ENCODE measurements at regions not wholly inside any gene's neighbourhood (a gene's known extent, or its start where the extent isn't known, plus 50 kb on each side); places are given as distances from the start of the nearest gene placed in this dataset.

- ChIA-PET POLR2A (no interaction called here), CTCF (no interaction called here)
- DNase-seq = no peak
- Histone ChIP-seq H3K9me3 (ENCODE audit: low read length) (no peaks in the 10 kb centered on the region), H3K4me3 (ENCODE audit: low read length) (no peak overlapping the region), H3K4me1 (ENCODE audit: insufficient read depth, low read length) (no peaks in the 10 kb centered on the region), H3K27me3 (ENCODE audit: insufficient read depth, low read length, poor library complexity, severe bottlenecking) (no peaks in the 10 kb centered on the region), H3K27ac (ENCODE audit: low read depth, low read length) (no peak overlapping the region), H3K36me3 (ENCODE audit: insufficient read depth, low read length) (no peaks in the 10 kb centered on the region)
- H3K27me3 Mint-ChIP-seq = peaks cover 0 to 8% of the 10 kb centered on the region in 2 donors
- peaks cover 0 to 5% (median 0%) of the 10 kb centered on the region in 3 donors for H3K36me3 Mint-ChIP-seq
- peaks cover 0 to 7% (median 4%) of the 10 kb centered on the region in 3 donors for H3K4me1 Mint-ChIP-seq
- no peak overlapping the region for H3K27ac Mint-ChIP-seq
- peaks cover 4 to 9% (median 8%) of the 10 kb centered on the region in 5 donors for H3K9me3 Mint-ChIP-seq
- no peak overlapping the region for H3K4me3 Mint-ChIP-seq
These were observed 102.7 kb upstream of the CD55 start for GRCh38 chr1:207218512-207219362.

DNA sequence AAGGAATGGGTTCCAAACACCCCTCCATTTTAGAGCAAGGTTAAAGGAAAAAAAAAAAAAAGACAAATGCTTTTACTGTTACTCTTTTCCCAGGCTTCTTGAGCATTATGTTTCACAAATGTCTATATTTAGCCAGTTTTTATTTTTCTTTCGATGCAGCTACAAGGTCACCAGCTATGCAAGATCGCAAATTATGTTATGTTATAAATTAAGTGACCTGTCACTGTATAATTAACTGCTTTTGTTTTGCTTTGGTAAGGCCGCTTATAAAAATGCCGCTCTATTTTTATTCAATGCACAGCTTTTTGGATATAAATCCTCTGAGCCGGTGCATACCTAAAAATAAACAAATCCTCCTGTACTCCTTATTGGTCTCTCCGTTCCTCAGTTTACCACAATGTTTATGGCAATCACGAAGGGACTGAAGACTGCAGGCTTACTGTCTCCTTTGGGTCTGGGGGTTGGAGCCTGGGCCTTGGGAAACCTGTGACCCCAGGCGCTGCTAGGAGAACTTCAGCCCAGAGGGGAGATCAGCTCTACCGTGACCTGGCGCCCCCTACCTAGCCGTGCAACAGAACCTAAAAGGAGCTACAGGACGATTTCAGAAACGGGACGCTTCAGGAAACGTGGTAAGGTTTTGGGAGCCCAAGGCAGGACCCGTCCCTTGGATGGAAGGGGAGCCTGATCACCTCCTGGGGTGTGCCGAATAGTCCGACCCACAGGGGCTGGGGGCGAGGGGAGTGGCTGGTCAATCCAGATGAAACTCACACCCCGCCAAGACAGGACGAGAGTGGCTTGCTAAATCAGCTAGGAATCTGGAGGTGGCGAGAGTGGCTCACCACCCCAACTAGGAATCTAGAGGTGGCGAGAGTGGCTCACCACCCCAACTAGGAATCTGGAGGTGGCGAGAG, 101.2 kb upstream of the CD55 start:
- Mint-ChIP-seq H3K4me1 (peaks cover 0 to 7% (median 4%) of the 10 kb centered on the region in 3 donors), H3K9me3 (peaks cover 0 to under 1% (median 0%) of the 10 kb centered on the region in 5 donors), H3K27ac (no peak overlapping the region), H3K36me3 (no peaks in the 10 kb centered on the region), H3K27me3 (peaks cover 0 to 8% of the 10 kb centered on the region in 2 donors), H3K4me3 (no peak overlapping the region)
- no peak overlapping the region for H3K4me3 ChIP-seq (ENCODE audit: low read length)
- no peaks in the 10 kb centered on the region for H3K27me3 ChIP-seq (ENCODE audit: insufficient read depth, low read length, poor library complexity, severe bottlenecking)
- no peak overlapping the region for H3K27ac ChIP-seq (ENCODE audit: low read depth, low read length)
- H3K36me3 ChIP-seq (ENCODE audit: insufficient read depth, low read length) = no peaks in the 10 kb centered on the region
- DNase-seq = no peak
- no peaks in the 10 kb centered on the region for H3K9me3 ChIP-seq (ENCODE audit: low read length)
- CTCF ChIA-PET = interaction anchor here (0.5 kb wide), 1 partner anchor 183 kb away, joined by 3 read pairs; no protein-coding TSS in a partner anchor
- H3K4me1 ChIP-seq (ENCODE audit: insufficient read depth, low read length) = no peaks in the 10 kb centered on the region
- POLR2A ChIA-PET = no interaction called here

- POLR2A ChIA-PET = interaction anchor here (0.9 kb wide), 1 partner anchor 99 kb away, joined by 3 read pairs; the partner anchor contains the start of gene CD55
These were observed 99.5 kb upstream of the CD55 start for GRCh38 chr1:207221934-207222351.

DNA sequence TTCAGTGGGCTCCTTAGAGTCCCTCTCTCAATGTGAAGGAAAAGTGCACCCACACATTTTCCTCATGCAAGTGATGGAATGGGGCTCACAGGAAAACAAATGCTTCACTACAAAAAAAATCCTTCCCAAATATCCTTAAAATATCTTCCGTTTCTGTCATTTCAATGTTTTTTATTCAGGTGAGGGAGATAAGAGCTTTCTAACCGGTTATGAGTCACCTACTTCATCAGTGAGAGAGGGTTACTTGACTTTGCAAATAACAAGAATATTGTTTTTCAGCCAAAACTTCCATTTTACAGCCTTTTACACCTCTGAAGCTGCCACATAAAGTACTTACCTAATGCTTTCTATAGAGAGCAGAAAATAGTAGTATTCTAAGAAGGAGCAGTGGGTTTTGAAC, 98.3 kb upstream of the CD55 start:
- CTCF ChIA-PET = no interaction called here
- Histone ChIP-seq H3K4me1 (ENCODE audit: insufficient read depth, low read length) (no peaks in the 10 kb centered on the region), H3K9me3 (ENCODE audit: low read length) (no peaks in the 10 kb centered on the region), H3K36me3 (ENCODE audit: insufficient read depth, low read length) (no peaks in the 10 kb centered on the region), H3K4me3 (ENCODE audit: low read length) (no peak overlapping the region), H3K27ac (ENCODE audit: low read depth, low read length) (no peak overlapping the region), H3K27me3 (ENCODE audit: insufficient read depth, low read length, poor library complexity, severe bottlenecking) (no peaks in the 10 kb centered on the region)
- no peak for DNase-seq
- Mint-ChIP-seq H3K9me3 (no peaks in the 10 kb centered on the region), H3K36me3 (no peaks in the 10 kb centered on the region), H3K27ac (no peak overlapping the region), H3K27me3 (peaks cover 0 to 8% of the 10 kb centered on the region in 2 donors), H3K4me3 (no peak overlapping the region), H3K4me1 (peaks cover 0 to 7% (median 4%) of the 10 kb centered on the region in 3 donors)
- POLR2A ChIA-PET = no interaction called here

More at GRCh38 chr1:207221934-207222351, 99.5 kb upstream of the CD55 start:
- no peak overlapping the region for H3K27ac Mint-ChIP-seq
- Histone ChIP-seq H3K9me3 (ENCODE audit: low read length) (no peaks in the 10 kb centered on the region), H3K27ac (ENCODE audit: low read depth, low read length) (no peak overlapping the region), H3K27me3 (ENCODE audit: insufficient read depth, low read length, poor library complexity, severe bottlenecking) (no peaks in the 10 kb centered on the region), H3K4me3 (ENCODE audit: low read length) (no peak overlapping the region), H3K4me1 (ENCODE audit: insufficient read depth, low read length) (no peaks in the 10 kb centered on the region), H3K36me3 (ENCODE audit: insufficient read depth, low read length) (no peaks in the 10 kb centered on the region)
- H3K4me1 Mint-ChIP-seq = peaks cover 0 to 7% (median 4%) of the 10 kb centered on the region in 3 donors
- H3K36me3 Mint-ChIP-seq = no peaks in the 10 kb centered on the region
- H3K4me3 Mint-ChIP-seq = no peak overlapping the region
- H3K9me3 Mint-ChIP-seq = no peaks in the 10 kb centered on the region
- DNase-seq = no peak
- CTCF ChIA-PET = no interaction called here
- H3K27me3 Mint-ChIP-seq = peaks cover 0 to 8% of the 10 kb centered on the region in 2 donors

DNA sequence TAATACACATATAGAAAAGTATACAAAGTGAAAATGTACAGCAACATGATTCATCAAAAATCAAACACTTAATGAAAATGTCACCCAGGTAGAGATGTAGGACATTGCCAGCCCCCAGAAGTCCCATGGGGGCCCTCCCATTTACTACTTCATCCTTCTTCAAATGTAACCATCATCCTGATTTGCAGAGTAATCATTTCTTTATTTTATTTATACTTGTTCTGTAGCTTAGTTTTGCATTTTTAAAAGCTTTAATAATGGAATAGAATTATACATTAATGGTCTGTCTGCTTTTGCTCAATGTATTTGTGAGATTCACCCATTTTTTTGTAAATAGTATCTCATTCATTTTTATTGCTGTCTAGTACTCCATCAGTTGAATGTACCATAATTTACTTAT, 96.8 kb upstream of the CD55 start:
- ChIA-PET CTCF (no interaction called here), POLR2A (no interaction called here)
- Mint-ChIP-seq H3K27ac (no peak overlapping the region), H3K9me3 (no peaks in the 10 kb centered on the region), H3K4me3 (no peak overlapping the region), H3K4me1 (no peaks in the 10 kb centered on the region), H3K36me3 (peaks cover 0 to 1% (median 0%) of the 10 kb centered on the region in 3 donors), H3K27me3 (peaks cover 0 to 4% of the 10 kb centered on the region in 2 donors)
- H3K27ac ChIP-seq (ENCODE audit: low read depth, low read length) = no peak overlapping the region
- H3K27me3 ChIP-seq (ENCODE audit: insufficient read depth, low read length, poor library complexity, severe bottlenecking) = no peaks in the 10 kb centered on the region
- H3K4me1 ChIP-seq (ENCODE audit: insufficient read depth, low read length) = no peaks in the 10 kb centered on the region
- DNase-seq = no peak
- no peaks in the 10 kb centered on the region for H3K36me3 ChIP-seq (ENCODE audit: insufficient read depth, low read length)
- H3K4me3 ChIP-seq (ENCODE audit: low read length) = no peak overlapping the region
- no peaks in the 10 kb centered on the region for H3K9me3 ChIP-seq (ENCODE audit: low read length)

DNA sequence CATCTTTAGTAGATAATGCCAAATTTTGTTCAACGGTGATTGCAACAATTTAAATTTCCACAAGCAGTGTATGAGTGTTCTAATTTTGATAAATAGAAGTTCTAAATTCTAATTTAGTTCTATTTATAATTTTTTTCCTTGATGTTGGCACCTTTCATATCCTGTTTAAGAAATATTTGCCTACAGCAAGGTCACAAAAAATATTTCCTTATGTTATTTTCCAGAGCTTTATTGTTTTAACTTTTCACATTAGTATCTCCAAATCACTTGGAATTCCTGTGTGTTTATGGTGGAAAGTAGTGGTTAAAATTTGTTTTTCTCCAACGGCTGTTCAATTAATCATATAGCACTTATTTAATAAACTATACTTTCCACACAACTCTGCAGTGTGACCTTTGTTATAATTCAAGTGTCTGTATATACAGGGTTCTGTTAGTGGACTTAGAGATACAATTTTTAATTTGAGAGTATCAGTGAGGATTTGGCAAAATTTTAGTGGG, 94.3 kb upstream of the CD55 start:
- Mint-ChIP-seq H3K4me3 (no peak overlapping the region), H3K36me3 (peaks cover 0 to 1% (median 0%) of the 10 kb centered on the region in 3 donors), H3K27me3 (peaks cover 0 to 5% of the 10 kb centered on the region in 2 donors), H3K9me3 (no peaks in the 10 kb centered on the region), H3K27ac (no peak overlapping the region), H3K4me1 (no peaks in the 10 kb centered on the region)
- Histone ChIP-seq H3K9me3 (ENCODE audit: low read length) (no peaks in the 10 kb centered on the region), H3K4me1 (ENCODE audit: insufficient read depth, low read length) (no peaks in the 10 kb centered on the region), H3K36me3 (ENCODE audit: insufficient read depth, low read length) (no peaks in the 10 kb centered on the region), H3K4me3 (ENCODE audit: low read length) (no peak overlapping the region), H3K27me3 (ENCODE audit: insufficient read depth, low read length, poor library complexity, severe bottlenecking) (no peaks in the 10 kb centered on the region), H3K27ac (ENCODE audit: low read depth, low read length) (no peak overlapping the region)
- CTCF ChIA-PET = no interaction called here
- POLR2A ChIA-PET = no interaction called here
- DNase-seq = no peak

- CTCF ChIA-PET = no interaction called here
These were observed 92.5 kb upstream of the CD55 start for GRCh38 chr1:207228987-207229386.

GRCh38 chr1:207230441-207230840, 91.0 kb upstream of the CD55 start:
- ChIA-PET CTCF (no interaction called here), POLR2A (no interaction called here)
- Mint-ChIP-seq H3K9me3 (no peaks in the 10 kb centered on the region), H3K36me3 (peaks cover 0 to 8% (median 3%) of the 10 kb centered on the region in 3 donors), H3K4me1 (no peaks in the 10 kb centered on the region), H3K4me3 (no peak overlapping the region), H3K27me3 (peaks cover 0 to 16% of the 10 kb centered on the region in 2 donors), H3K27ac (no peak overlapping the region)
- Histone ChIP-seq H3K27ac (ENCODE audit: low read depth, low read length) (no peak overlapping the region), H3K27me3 (ENCODE audit: insufficient read depth, low read length, poor library complexity, severe bottlenecking) (no peaks in the 10 kb centered on the region), H3K36me3 (ENCODE audit: insufficient read depth, low read length) (no peaks in the 10 kb centered on the region), H3K9me3 (ENCODE audit: low read length) (no peaks in the 10 kb centered on the region), H3K4me3 (ENCODE audit: low read length) (no peak overlapping the region), H3K4me1 (ENCODE audit: insufficient read depth, low read length) (no peaks in the 10 kb centered on the region)
- no peak for DNase-seq

More at GRCh38 chr1:207228987-207229386, 92.5 kb upstream of the CD55 start:
- no peak for DNase-seq
- Histone ChIP-seq H3K4me3 (ENCODE audit: low read length) (no peak overlapping the region), H3K36me3 (ENCODE audit: insufficient read depth, low read length) (no peaks in the 10 kb centered on the region), H3K9me3 (ENCODE audit: low read length) (no peaks in the 10 kb centered on the region), H3K27me3 (ENCODE audit: insufficient read depth, low read length, poor library complexity, severe bottlenecking) (no peaks in the 10 kb centered on the region), H3K4me1 (ENCODE audit: insufficient read depth, low read length) (no peaks in the 10 kb centered on the region), H3K27ac (ENCODE audit: low read depth, low read length) (no peak overlapping the region)
- no peak overlapping the region for H3K27ac Mint-ChIP-seq
- H3K4me1 Mint-ChIP-seq = no peaks in the 10 kb centered on the region
- H3K27me3 Mint-ChIP-seq = peaks cover 0 to 8% of the 10 kb centered on the region in 2 donors
- POLR2A ChIA-PET = no interaction called here
- H3K9me3 Mint-ChIP-seq = no peaks in the 10 kb centered on the region
- H3K36me3 Mint-ChIP-seq = peaks cover 0 to 5% (median 1%) of the 10 kb centered on the region in 3 donors
- H3K4me3 Mint-ChIP-seq = no peak overlapping the region
